ENCODE measurements at regions not wholly inside any gene's neighbourhood (a gene's known extent, or its start where the extent isn't known, plus 50 kb on each side); places are given as distances from the start of the nearest gene placed in this dataset.

- no peaks in the 10 kb centered on the region; the same call in 1 of the 2 replicates for H3K9me3 ChIP-seq (ENCODE audit: control insufficient read depth, insufficient read depth, low read length)
- H3F3A ChIP-seq (ENCODE audit: control insufficient read depth, insufficient read depth): no peaks in the 10 kb centered on the region
- H4K20me1 ChIP-seq (ENCODE audit: control insufficient read depth, insufficient read depth, low read depth, low read length): no peaks in the 10 kb centered on the region
- H3K36me3 ChIP-seq (ENCODE audit: control insufficient read depth, low read length): no peaks in the 10 kb centered on the region
- no peaks in the 10 kb centered on the region for H3K4me1 ChIP-seq (ENCODE audit: control insufficient read depth, low read length)
- H3K4me3 ChIP-seq (ENCODE audit: low read length): no peak overlapping the region
- H3K9me2 ChIP-seq (replicated peaks; ENCODE audit: control insufficient read depth, low read length): no peaks in the 10 kb centered on the region
- H3K27ac ChIP-seq (ENCODE audit: low read depth, low read length): no peak overlapping the region
- no peak for TF ChIP-seq EZH2phosphoT487 (IDR thresholded peaks at IDR 0.05; ENCODE audit: borderline replicate concordance, low read length)
- no peak for TF ChIP-seq CTCF (IDR thresholded peaks at IDR 0.05; ENCODE audit: low read depth, low read length, poor library complexity, severe bottlenecking)
- H3K79me2 ChIP-seq (ENCODE audit: control insufficient read depth, low read length): no peaks in the 10 kb centered on the region
- H3K27me3 ChIP-seq (ENCODE audit: control insufficient read depth, low read length): no peaks in the 10 kb centered on the region
- H3K4me2 ChIP-seq (ENCODE audit: low read length): no peak overlapping the region
These were observed 616.2 kb downstream of the GALR1 start for GRCh38 chr18:77865853-77866252.

GRCh38 chr18:77866351-77866750 lies 616.7 kb downstream of the GALR1 start:
- no peak overlapping the region for H3K4me3 ChIP-seq (ENCODE audit: low read length)
- no peaks in the 10 kb centered on the region for H4K20me1 ChIP-seq (ENCODE audit: control insufficient read depth, insufficient read depth, low read depth, low read length)
- H3K27me3 ChIP-seq (ENCODE audit: control insufficient read depth, low read length): no peaks in the 10 kb centered on the region
- H3K27ac ChIP-seq (ENCODE audit: low read depth, low read length): no peak overlapping the region
- no peak overlapping the region for H3K4me2 ChIP-seq (ENCODE audit: low read length)
- no peaks in the 10 kb centered on the region for H3K9me2 ChIP-seq (replicated peaks; ENCODE audit: control insufficient read depth, low read length)
- H3K36me3 ChIP-seq (ENCODE audit: control insufficient read depth, low read length): no peaks in the 10 kb centered on the region
- H3K4me1 ChIP-seq (ENCODE audit: control insufficient read depth, low read length): no peaks in the 10 kb centered on the region
- H3K9me3 ChIP-seq (ENCODE audit: control insufficient read depth, insufficient read depth, low read length): no peaks in the 10 kb centered on the region; the same call in 1 of the 2 replicates
- no peaks in the 10 kb centered on the region for H3K79me2 ChIP-seq (ENCODE audit: control insufficient read depth, low read length)
- no peaks in the 10 kb centered on the region for H3F3A ChIP-seq (ENCODE audit: control insufficient read depth, insufficient read depth)
- TF ChIP-seq CTCF (IDR thresholded peaks at IDR 0.05; ENCODE audit: low read depth, low read length, poor library complexity, severe bottlenecking) (no peak), EZH2phosphoT487 (IDR thresholded peaks at IDR 0.05; ENCODE audit: borderline replicate concordance, low read length) (no peak)

- Histone ChIP-seq H3K9me3 (ENCODE audit: control insufficient read depth, insufficient read depth, low read length) (no peaks in the 10 kb centered on the region), H3K27ac (ENCODE audit: low read depth, low read length) (no peak overlapping the region), H3F3A (ENCODE audit: control insufficient read depth, insufficient read depth) (no peaks in the 10 kb centered on the region), H3K4me2 (ENCODE audit: low read length) (no peak overlapping the region), H3K4me3 (ENCODE audit: low read length) (no peak overlapping the region), H4K20me1 (ENCODE audit: control insufficient read depth, insufficient read depth, low read depth, low read length) (no peaks in the 10 kb centered on the region), H3K36me3 (ENCODE audit: control insufficient read depth, low read length) (no peaks in the 10 kb centered on the region), H3K27me3 (ENCODE audit: control insufficient read depth, low read length) (no peaks in the 10 kb centered on the region), H3K79me2 (ENCODE audit: control insufficient read depth, low read length) (no peaks in the 10 kb centered on the region), H3K4me1 (ENCODE audit: control insufficient read depth, low read length) (no peaks in the 10 kb centered on the region), H3K9me2 (replicated peaks; ENCODE audit: control insufficient read depth, low read length) (no peaks in the 10 kb centered on the region)
- TF ChIP-seq EZH2phosphoT487 (IDR thresholded peaks at IDR 0.05; ENCODE audit: borderline replicate concordance, low read length): no peak
- TF ChIP-seq CTCF (IDR thresholded peaks at IDR 0.05; ENCODE audit: low read depth, low read length, poor library complexity, severe bottlenecking): no peak
These were observed 620.6 kb downstream of the GALR1 start for GRCh38 chr18:77870199-77870598.

GRCh38 chr18:77870894-77871293 lies 621.2 kb downstream of the GALR1 start:
- Histone ChIP-seq H3K9me2 (replicated peaks; ENCODE audit: control insufficient read depth, low read length) (no peaks in the 10 kb centered on the region), H3F3A (ENCODE audit: control insufficient read depth, insufficient read depth) (no peaks in the 10 kb centered on the region), H3K9me3 (ENCODE audit: control insufficient read depth, insufficient read depth, low read length) (no peaks in the 10 kb centered on the region), H4K20me1 (ENCODE audit: control insufficient read depth, insufficient read depth, low read depth, low read length) (no peaks in the 10 kb centered on the region), H3K36me3 (ENCODE audit: control insufficient read depth, low read length) (no peaks in the 10 kb centered on the region), H3K4me1 (ENCODE audit: control insufficient read depth, low read length) (no peaks in the 10 kb centered on the region), H3K4me3 (ENCODE audit: low read length) (no peak overlapping the region), H3K4me2 (ENCODE audit: low read length) (no peak overlapping the region), H3K79me2 (ENCODE audit: control insufficient read depth, low read length) (no peaks in the 10 kb centered on the region), H3K27me3 (ENCODE audit: control insufficient read depth, low read length) (no peaks in the 10 kb centered on the region), H3K27ac (ENCODE audit: low read depth, low read length) (no peak overlapping the region)
- TF ChIP-seq EZH2phosphoT487 (IDR thresholded peaks at IDR 0.05; ENCODE audit: borderline replicate concordance, low read length): no peak
- no peak for TF ChIP-seq CTCF (IDR thresholded peaks at IDR 0.05; ENCODE audit: low read depth, low read length, poor library complexity, severe bottlenecking)
